Thymus (tissue), 11 donors: ENCODE measurements at regions not wholly inside any gene's neighbourhood (a gene's known extent, or its start where the extent isn't known, plus 50 kb on each side); places are given as distances from the start of the nearest gene placed in this dataset.

Experiments used
- DNase-seq, 9 donors: peaks; one replicate each; pipeline ENCODE4 v3.0.0-alpha.2; 2013; ENCODE audit warnings: low spot score in 9 of 9, low read depth in 6 of 9, missing footprints in 1 of 9
- H3K27ac ChIP-seq, 2 donors: one replicate each; pipeline ENCODE4 v1.5.1; 2013; ENCODE audit warnings: control low read depth in 1 of 2, low read depth in 1 of 2, low read length in 1 of 2, mild to moderate bottlenecking in 1 of 2, moderate library complexity in 1 of 2
- H3K27me3 ChIP-seq, 2 donors: one replicate each; pipeline ENCODE4 v1.5.1; 2013; ENCODE audit warnings: low read length in 1 of 2; ENCODE audit not compliant: control insufficient read depth in 2 of 2, insufficient read depth in 1 of 2
- H3K36me3 ChIP-seq, 2 donors: one replicate each; pipeline ENCODE4 v1.5.1; 2013; ENCODE audit warnings: low read length in 1 of 2, mild to moderate bottlenecking in 1 of 2, moderate library complexity in 1 of 2; ENCODE audit not compliant: control insufficient read depth in 2 of 2, insufficient read depth in 2 of 2
- H3K4me1 ChIP-seq, 2 donors: one replicate each; pipeline ENCODE4 v1.5.1; 2013; ENCODE audit warnings: low read length in 2 of 2; ENCODE audit not compliant: control insufficient read depth in 2 of 2, insufficient read depth in 2 of 2
- H3K4me3 ChIP-seq, 2 donors: one replicate each; pipeline ENCODE4 v1.5.1; 2013; ENCODE audit warnings: low read length in 2 of 2, control low read depth in 1 of 2, mild to moderate bottlenecking in 1 of 2
- H3K9me3 ChIP-seq, 2 donors: one replicate each; pipeline ENCODE4 v1.5.1; 2013; ENCODE audit warnings: low read length in 1 of 2, mild to moderate bottlenecking in 1 of 2; ENCODE audit not compliant: control insufficient read depth in 2 of 2, insufficient read depth in 1 of 2
- WGBS: extraction: QIAGEN DNeasy Blood & Tissue Kit; methylation state at CpG from one replicate; pipeline ENCODE4 v1.1.7; 2013; 5-methylcytosine and 5-hydroxymethylcytosine counted together
- donor health status: healthy.

DNA sequence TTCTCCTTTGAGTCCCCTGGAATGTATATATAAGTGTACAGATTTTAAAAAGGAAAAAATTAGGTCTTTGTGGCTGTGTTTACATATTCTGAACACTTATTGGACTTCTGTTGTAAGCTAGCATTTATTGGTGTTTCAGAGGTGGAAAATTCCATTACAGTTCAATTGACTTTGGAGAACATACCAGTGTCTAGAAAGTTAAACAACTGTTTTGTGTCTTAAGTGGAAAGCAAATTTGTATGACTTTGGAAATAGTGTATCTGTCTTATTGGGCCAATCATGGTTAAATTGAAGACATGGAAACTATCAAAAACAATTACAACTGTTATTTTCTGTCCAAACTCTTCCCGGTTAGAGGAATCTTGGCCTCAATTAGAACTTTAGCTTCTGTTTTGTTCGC is 265.0 kb upstream of the C2CD4B start:
- no peak for DNase-seq
- Histone ChIP-seq H3K27me3 (no peaks in the 10 kb centered on the region), H3K9me3 (no peaks in the 10 kb centered on the region), H3K36me3 (no peaks in the 10 kb centered on the region), H3K4me3 (no peak overlapping the region), H3K4me1 (no peaks in the 10 kb centered on the region), H3K27ac (no peak overlapping the region)
- WGBS = 95% methylated on average over 2 of the region's 2 CpGs

DNA sequence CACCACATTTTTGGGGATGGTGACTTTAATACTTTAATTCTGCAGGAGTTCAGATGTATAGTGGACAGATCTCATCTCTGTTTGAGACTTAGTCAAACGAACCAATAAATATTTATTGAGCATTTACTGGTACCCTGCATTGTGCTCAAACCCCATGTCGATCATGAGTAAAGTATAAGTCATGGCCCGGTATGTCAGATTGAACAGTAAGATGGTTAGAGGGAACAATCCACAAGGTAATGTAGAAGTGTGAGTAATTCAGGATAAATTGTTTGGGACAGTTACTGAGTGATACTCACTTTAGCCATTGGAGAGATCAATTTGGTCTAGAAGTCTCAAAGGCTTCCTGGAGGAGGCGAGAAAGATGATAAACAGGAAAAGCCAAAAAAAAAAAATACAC is 265.5 kb upstream of the C2CD4B start:
- Histone ChIP-seq H3K4me1 (no peaks in the 10 kb centered on the region), H3K36me3 (no peaks in the 10 kb centered on the region), H3K27ac (no peak overlapping the region), H3K4me3 (no peak overlapping the region), H3K9me3 (no peaks in the 10 kb centered on the region), H3K27me3 (no peaks in the 10 kb centered on the region)
- DNase-seq = no peak
- 94% methylated on average over 4 of the region's 4 CpGs for WGBS

DNA sequence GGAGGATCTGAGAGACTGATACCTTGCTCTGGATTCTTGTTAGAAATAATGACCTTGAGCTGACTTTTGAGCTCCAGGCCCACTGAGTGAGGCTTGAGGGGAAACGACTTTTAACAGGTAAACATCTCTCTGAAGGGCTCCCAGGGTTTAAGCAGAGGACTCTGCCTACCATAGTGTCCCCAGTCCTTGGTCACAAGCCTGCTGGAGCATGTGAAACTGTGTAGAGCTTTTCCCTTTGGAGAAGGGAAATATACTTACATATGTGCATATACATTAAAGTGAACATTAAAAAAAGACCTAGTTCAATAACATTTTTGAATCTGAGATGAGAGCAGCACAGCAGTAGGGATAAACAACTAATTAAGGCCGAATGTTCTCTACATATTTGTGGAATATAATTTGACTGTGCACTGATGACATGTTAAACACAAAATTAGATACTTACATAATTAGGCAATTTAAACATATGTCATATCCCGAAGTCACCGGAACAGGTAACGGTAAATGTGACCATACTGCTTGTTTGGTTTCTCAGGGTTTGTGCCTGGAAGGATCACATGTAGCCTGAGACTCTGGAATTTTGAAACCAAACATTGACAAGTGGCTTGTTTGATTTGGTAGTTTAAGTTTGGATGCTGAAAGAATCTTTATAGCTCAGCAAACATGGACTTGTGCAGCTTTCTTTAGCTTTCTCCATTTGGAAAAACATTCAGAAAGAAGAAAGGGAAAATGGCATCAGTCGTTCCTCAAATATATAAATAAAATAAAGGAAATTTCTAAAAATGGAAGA is 266.1 kb upstream of the C2CD4B start:
- Histone ChIP-seq H3K4me1 (no peaks in the 10 kb centered on the region), H3K27ac (no peak overlapping the region), H3K27me3 (no peaks in the 10 kb centered on the region), H3K4me3 (no peak overlapping the region), H3K36me3 (no peaks in the 10 kb centered on the region), H3K9me3 (no peaks in the 10 kb centered on the region)
- 95% methylated on average over 6 of the region's 6 CpGs for WGBS
- no peak for DNase-seq

DNA sequence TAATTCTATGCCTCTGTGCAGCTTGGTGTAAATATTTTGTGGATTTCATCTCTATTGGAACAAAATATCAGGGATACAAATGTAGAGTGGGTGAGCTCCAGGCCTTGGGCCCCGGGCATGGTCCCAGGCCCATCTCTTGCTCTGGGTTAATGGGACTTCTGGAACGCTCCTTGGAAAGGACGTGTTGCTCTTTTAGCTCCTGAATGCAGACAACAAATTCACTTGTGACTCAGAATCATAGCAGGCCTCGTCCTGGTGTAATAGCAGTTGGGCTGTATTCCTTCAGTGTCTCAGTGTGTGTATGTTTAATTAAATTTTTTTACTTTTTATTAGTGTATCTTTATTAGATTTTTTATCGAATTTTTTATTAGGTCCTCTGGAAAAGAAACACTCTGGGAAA is 266.7 kb upstream of the C2CD4B start:
- no peak for DNase-seq
- Histone ChIP-seq H3K4me1 (no peaks in the 10 kb centered on the region), H3K27me3 (no peaks in the 10 kb centered on the region), H3K4me3 (no peak overlapping the region), H3K9me3 (no peaks in the 10 kb centered on the region), H3K36me3 (no peaks in the 10 kb centered on the region), H3K27ac (no peak overlapping the region)
- 96% methylated on average over 5 of the region's 5 CpGs for WGBS

DNA sequence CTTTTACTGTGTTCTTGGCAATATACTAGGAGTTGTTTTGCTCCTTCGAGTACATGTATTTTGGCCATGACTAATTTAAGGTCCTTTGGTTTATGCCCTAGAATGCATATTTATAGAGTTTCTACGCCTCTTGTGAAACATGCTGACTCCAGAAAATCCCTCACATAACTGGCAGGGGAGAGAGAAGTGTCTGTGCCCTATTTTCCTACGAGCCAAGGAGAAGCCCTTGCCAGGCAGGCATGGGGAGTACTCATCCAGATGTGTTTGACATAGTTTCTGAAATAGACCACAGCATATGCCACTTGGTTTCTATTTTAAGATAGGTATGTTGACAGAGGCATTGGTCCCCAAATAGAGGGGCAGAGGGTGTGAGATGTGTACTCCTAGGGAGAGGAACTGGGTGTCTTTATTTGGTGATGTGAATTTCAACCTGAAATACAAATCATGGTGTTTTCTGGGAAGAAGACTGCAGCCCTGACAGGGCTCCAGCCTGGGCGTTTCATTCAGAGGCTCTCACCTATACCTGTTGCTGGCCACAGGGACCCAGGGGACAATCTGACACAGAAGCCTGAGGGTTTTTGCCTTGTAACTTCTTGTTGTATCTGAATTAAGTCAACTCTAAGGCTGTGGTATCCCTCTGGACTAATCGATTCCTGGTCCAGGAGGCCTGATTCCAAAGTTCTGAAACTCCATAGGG is 267.8 kb upstream of the C2CD4B start:
- Histone ChIP-seq H3K27ac (no peak overlapping the region), H3K4me3 (no peak overlapping the region), H3K36me3 (no peaks in the 10 kb centered on the region), H3K4me1 (no peaks in the 10 kb centered on the region), H3K27me3 (no peaks in the 10 kb centered on the region), H3K9me3 (no peaks in the 10 kb centered on the region)
- 95% methylated on average over 5 of the region's 5 CpGs for WGBS
- DNase-seq = no peak

DNA sequence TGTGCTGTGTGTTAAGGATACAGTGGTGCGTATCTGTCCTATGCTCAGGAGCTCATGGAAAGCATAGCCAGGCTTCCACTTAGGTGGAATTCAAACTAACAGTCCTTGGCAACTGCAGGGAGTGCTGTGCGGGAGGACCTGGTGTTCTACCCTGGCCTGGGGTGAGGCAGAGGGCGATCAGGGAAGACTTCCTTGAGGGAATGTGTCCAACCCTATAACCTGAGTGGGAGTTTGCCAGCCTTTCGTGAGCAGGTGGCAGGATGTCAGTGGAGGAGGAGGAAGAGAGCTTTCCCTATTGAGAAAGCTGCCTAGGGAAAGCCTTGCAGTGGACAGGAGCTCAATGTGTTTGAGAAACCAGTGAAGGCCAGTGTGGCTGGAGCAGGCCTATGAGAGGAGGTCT is 271.1 kb upstream of the C2CD4B start:
- H3K27ac ChIP-seq = no peak overlapping the region
- WGBS = 95% methylated on average over 4 of the region's 4 CpGs
- DNase-seq = no peak
- no peaks in the 10 kb centered on the region for H3K36me3 ChIP-seq
- no peak overlapping the region for H3K4me3 ChIP-seq
- no peaks in the 10 kb centered on the region for H3K27me3 ChIP-seq
- H3K9me3 ChIP-seq = no peaks in the 10 kb centered on the region
- no peaks in the 10 kb centered on the region for H3K4me1 ChIP-seq

DNA sequence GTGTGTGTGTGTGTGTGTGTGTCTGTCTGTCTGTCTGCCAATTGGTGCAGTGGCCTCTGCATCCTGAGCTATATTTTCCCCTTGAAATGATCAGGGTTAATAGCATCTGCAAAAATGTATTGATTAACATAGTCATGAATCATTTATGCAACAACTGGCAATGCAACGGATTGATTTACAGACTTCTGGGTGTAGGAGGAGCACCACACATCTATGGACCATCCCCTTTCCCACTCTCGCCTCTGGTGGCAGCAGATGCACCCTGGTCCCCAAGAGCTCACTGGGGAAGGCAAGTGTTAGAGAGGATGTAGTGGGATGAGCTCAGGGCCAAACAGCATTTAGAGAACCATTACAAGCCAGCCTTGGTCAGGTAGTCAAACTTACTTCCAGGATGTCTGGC is 272.7 kb upstream of the C2CD4B start:
- DNase-seq = no peak

DNA sequence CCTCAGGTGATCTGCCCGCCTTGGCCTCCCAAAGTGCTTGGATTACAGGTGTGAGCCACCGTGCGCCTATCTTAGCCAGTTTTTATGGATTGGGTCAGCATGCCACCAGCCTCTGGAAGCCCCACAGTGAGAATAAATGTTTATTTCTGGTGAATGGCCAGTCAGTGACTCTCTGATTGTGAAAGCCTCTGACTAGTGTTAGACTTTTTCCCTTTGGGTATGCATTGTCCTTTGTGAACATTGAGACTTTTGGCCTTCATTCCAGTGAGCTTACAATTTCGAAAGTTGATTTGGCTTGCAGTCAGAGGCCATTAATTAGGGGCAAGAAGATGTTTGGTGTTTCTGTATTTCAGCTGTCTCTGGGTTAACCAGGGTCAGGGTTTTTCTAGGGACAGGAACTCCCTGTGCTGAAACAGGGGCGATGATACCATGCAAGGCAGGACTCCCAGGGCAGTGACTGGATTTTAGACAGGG is 274.5 kb upstream of the C2CD4B start:
- Histone ChIP-seq H3K4me3 (no peak overlapping the region), H3K27ac (no peak overlapping the region), H3K27me3 (no peaks in the 10 kb centered on the region), H3K9me3 (no peaks in the 10 kb centered on the region), H3K4me1 (no peaks in the 10 kb centered on the region), H3K36me3 (no peaks in the 10 kb centered on the region)
- DNase-seq = no peak
- WGBS = 96% methylated on average over 5 of the region's 5 CpGs

More for the DNA sequence above, 272.7 kb upstream of the C2CD4B start:
- no peak overlapping the region for H3K4me3 ChIP-seq
- no peaks in the 10 kb centered on the region for H3K36me3 ChIP-seq
- no peak overlapping the region for H3K27ac ChIP-seq
- H3K27me3 ChIP-seq = no peaks in the 10 kb centered on the region
- no peaks in the 10 kb centered on the region for H3K4me1 ChIP-seq
- H3K9me3 ChIP-seq = no peaks in the 10 kb centered on the region
- 93% methylated on average over 2 of the region's 2 CpGs for WGBS

DNA sequence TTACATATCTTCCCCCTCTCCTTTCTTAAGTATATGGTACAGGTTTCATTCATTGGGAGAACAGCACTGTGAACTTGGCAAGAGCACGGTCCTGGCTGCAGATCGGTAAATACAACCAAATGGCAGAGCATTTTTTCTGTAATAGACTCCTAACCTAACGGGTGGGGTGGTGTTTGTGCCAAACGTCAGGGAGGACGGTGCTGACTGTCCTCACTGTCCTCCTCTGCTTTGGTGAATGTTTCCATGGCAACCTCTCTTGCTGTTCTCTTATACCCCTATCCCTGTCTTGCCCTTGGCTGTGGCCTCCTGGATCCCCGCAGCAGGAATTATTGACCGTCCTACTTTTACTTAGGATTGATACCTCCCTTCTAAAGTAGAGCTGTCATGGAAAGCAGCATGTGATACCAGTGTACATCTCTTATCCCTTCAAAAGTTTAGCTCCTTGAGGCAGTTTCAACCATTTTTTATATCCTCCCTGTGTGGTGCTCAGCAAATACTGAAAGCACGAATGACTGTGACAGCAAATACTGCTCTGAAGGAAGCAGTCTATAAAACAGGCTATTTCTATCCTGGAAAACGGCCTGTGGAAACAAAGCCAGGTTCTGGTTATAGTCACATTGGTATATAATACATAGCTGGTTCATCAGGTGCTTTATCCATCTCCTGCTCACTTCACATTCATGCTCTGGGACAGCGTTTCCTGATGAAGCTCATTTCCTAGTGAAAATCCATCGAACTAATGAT is 275.4 kb upstream of the C2CD4B start:
- Histone ChIP-seq H3K9me3 (no peaks in the 10 kb centered on the region), H3K36me3 (no peaks in the 10 kb centered on the region), H3K27me3 (no peaks in the 10 kb centered on the region), H3K4me1 (no peaks in the 10 kb centered on the region), H3K4me3 (no peak overlapping the region), H3K27ac (no peak overlapping the region)
- WGBS = 94% methylated on average over 11 of the region's 11 CpGs
- no peak for DNase-seq
